CD4-positive, alpha-beta T cell treated with Interleukin-1 beta for 1 hour (primary cell): ENCODE measurements at regions not wholly inside any gene's neighbourhood (a gene's known extent, or its start where the extent isn't known, plus 50 kb on each side); places are given as distances from the start of the nearest gene placed in this dataset.

Experiments used
- DNase-seq, 2 donors: peaks; one replicate each; pipeline ENCODE4 v3.0.0-alpha.2; 2020 to 2022

DNA sequence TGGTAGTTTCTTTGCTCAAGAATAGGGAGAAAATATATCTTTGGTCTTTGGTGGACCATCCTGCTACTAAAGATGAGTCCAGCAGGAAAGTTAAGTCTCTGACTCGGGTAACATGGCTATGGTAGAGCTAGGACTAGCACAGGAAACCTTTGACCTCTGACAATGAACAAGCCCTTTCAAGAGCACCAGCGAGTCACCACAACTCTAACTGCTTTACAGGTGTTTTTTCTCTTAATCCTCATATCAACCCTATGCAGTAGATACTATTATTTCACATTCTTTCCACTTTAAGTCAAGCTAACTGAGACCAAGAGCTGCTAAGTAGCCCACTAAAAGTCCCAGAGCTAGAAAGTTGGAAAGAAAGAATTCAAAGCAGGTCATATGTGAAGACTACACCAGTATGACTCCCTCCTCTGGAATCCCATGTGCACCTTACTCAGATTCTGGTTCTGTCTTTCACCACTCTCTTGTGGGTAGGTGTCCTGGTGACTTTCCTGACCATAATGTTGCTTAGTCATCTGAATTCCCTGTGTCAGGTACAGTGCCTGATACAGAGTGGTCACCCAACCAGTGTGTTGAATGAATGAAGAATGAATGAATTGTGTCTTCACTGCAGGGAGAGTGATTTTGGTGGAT is 53.8 kb upstream of the ME3 start:
- no peak for DNase-seq

DNA sequence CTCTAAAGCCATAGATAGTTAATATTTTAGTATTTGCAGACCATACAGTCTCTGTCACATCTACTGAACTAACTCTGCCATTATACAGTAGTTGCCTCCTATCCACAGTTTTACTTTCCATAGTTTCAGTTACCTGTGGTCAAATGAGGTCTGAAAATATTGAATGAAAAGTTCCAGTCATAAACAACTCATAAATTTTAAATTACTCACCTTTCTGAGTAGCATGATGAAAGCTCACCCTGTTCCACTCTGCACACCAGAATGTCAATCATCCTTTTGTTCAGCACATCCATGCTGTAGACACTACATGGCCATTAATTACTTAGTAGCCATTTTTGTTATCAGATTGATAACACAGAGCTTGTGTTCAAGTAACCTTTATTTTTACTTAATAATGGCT is 51.7 kb upstream of the ME3 start:
- no peak for DNase-seq

DNA sequence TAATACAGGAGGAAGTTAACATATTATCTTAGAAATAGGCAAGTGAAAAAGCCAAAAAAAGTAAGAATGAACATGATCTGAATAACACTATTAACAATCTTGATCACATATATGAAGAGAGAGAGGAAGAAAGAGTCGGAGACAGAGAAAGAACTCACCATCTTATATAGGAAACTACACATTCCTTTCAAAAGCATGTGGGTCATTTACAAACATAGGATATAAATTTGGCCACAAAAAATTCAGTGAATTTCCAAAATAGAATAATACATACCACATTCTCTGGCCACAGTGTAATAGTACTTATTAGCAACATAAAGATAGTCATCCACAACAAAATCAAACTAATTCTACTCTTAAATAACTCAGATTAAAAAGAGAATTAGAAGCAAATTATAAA is 50.9 kb upstream of the ME3 start:
- DNase-seq: no peak

DNA sequence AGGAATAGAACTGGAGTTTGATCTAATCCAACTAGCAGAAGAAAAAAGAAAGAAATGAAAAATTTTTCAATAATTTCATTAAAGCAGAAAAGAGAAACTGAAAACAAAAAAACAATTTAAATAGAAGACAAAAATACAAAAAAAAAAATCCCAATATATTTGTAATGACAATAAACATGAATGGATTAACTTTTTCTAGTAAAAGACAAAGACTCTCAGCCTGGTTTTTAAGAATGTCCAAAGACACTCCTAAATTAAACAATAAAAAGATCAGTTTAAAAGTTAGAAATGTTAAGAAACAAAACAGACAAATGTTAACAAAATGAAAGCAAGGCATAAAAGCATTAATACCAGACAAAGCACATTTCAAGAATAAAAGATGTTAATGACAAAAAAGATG is 50.3 kb upstream of the ME3 start:
- no peak for DNase-seq
